MM.1S (cell line): ENCODE measurements at regions not wholly inside any gene's neighbourhood (a gene's known extent, or its start where the extent isn't known, plus 50 kb on each side); places are given as distances from the start of the nearest gene placed in this dataset.

Experiments used
- CTCF ChIP-seq: fragments of 300-600 bp; sonication (generic); IDR thresholded peaks from 2 replicates; pipeline ENCODE4 v1.5.1; 2016; ENCODE audit warnings: antibody characterized with exemption, low read length, mixed read lengths
- EZH2 ChIP-seq: fragments of 300-600 bp; sonication (generic); optimal IDR thresholded peaks from 2 replicates; pipeline ENCODE3; 2017; ENCODE audit warnings: low read depth, mild to moderate bottlenecking, antibody characterized with exemption, low read length, mixed read lengths
- EZH2phosphoT487 ChIP-seq: fragments of 300-600 bp; sonication (generic); IDR thresholded peaks from 2 replicates; pipeline ENCODE4 v1.6.1; 2018; ENCODE audit warnings: antibody characterized with exemption, low read length

DNA sequence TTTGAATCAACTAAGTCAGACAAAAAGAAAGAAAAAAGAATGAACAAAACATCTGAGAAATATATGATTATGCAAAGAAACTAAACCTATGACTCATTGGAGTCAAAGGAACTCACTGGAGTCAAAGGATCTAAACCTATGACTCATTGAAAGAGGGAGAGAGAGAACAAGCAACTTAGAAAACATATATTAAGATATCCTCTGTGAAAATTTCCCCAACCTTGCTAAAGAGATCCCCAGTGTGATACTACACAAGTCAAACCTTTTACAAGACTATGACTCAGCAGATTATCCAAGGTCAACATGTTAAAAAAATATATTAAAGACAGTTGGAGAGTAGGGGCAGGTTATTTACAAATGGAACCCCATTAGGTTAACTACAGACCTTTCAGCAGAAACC lies 1538.3 kb downstream of the NCAM2 start:
- TF ChIP-seq CTCF (no peak), EZH2 (no peak), EZH2phosphoT487 (no peak)
